ENCODE measurements at regions not wholly inside any gene's neighbourhood (a gene's known extent, or its start where the extent isn't known, plus 50 kb on each side); places are given as distances from the start of the nearest gene placed in this dataset.

- no peak for DNase-seq
These were observed 225.4 kb upstream of the ID2 start for GRCh38 chr2:8456151-8457091.

GRCh38 chr2:8457092-8457481 lies 224.8 kb upstream of the ID2 start:
- DNase-seq: no peak

GRCh38 chr2:8457699-8458502 lies 224.0 kb upstream of the ID2 start:
- DNase-seq: no peak

- DNase-seq: no peak
These were observed 223.1 kb upstream of the ID2 start for GRCh38 chr2:8458503-8459459.

GRCh38 chr2:8459474-8459873 lies 222.4 kb upstream of the ID2 start:
- DNase-seq: no peak

GRCh38 chr2:8461341-8461740 lies 220.5 kb upstream of the ID2 start:
- no peak for DNase-seq

GRCh38 chr2:8462280-8462679 lies 219.6 kb upstream of the ID2 start:
- no peak for DNase-seq

- DNase-seq: no peak
These were observed 218.8 kb upstream of the ID2 start for GRCh38 chr2:8462899-8463648.

- no peak for DNase-seq
These were observed 216.3 kb upstream of the ID2 start for GRCh38 chr2:8465560-8465959.

GRCh38 chr2:8469709-8470493 lies 212.0 kb upstream of the ID2 start:
- no peak for DNase-seq

GRCh38 chr2:8472545-8473323 lies 209.1 kb upstream of the ID2 start:
- DNase-seq: peak; percentile 5

GRCh38 chr2:8475349-8476031 lies 206.4 kb upstream of the ID2 start:
- DNase-seq: no peak

- DNase-seq: no peak
These were observed 204.0 kb upstream of the ID2 start for GRCh38 chr2:8477552-8478470.

- DNase-seq: no peak
These were observed 203.4 kb upstream of the ID2 start for GRCh38 chr2:8478471-8478793.

- DNase-seq: no peak
These were observed 202.6 kb upstream of the ID2 start for GRCh38 chr2:8479298-8479697.

- no peak for DNase-seq
These were observed 200.9 kb upstream of the ID2 start for GRCh38 chr2:8480915-8481314.

- DNase-seq: no peak
These were observed 200.3 kb upstream of the ID2 start for GRCh38 chr2:8481463-8482009.

GRCh38 chr2:8482432-8482831 lies 199.4 kb upstream of the ID2 start:
- no peak for DNase-seq

All from NCI-H82 (cell line).